ENCODE measurements at regions not wholly inside any gene's neighbourhood (a gene's known extent, or its start where the extent isn't known, plus 50 kb on each side); places are given as distances from the start of the nearest gene placed in this dataset.

GRCh38 chr2:147110317-147110716, 734.5 kb upstream of the ACVR2A start:
- Histone ChIP-seq H2AK5ac (ENCODE audit: insufficient read length, low read length) (no peak overlapping the region), H3K27ac (ENCODE audit: insufficient read length, low read depth, low read length) (no peak overlapping the region), H3T11ph (ENCODE audit: low read length) (no peak overlapping the region), H4K20me1 (ENCODE audit: control insufficient read depth, insufficient read depth, insufficient read length) (no peaks in the 10 kb centered on the region), H2AFZ (ENCODE audit: low read length) (no peak overlapping the region), H3K23ac (ENCODE audit: insufficient read length, low read depth, low read length) (no peak overlapping the region), H3K79me2 (ENCODE audit: insufficient read depth, low read length) (no peaks in the 10 kb centered on the region), H3K4me1 (ENCODE audit: insufficient read depth, low read length) (no peaks in the 10 kb centered on the region; the same call in 1 of the 2 replicates), H2BK20ac (ENCODE audit: low read depth, low read length, poor library complexity, severe bottlenecking) (no peak overlapping the region), H4K91ac (ENCODE audit: insufficient read length, low read depth, low read length) (no peak overlapping the region), H3K9me3 (ENCODE audit: control insufficient read depth, low read depth, low read length) (no peaks in the 10 kb centered on the region), H3K4me2 (ENCODE audit: insufficient read depth, insufficient read length, low read length) (no peak overlapping the region), H4K8ac (replicated peaks; ENCODE audit: insufficient read length, low read depth, low read length) (no peak overlapping the region), H3K23me2 (ENCODE audit: insufficient read length, low read depth, low read length, poor library complexity, severe bottlenecking) (no peaks in the 10 kb centered on the region), H2BK15ac (ENCODE audit: low read depth, low read length) (no peak overlapping the region), H3K18ac (ENCODE audit: insufficient read length, low read depth, low read length) (no peak overlapping the region), H3K9ac (ENCODE audit: extremely low read depth, insufficient read length, low read length) (no peak overlapping the region), H2BK5ac (ENCODE audit: insufficient read length, low read length) (no peak overlapping the region), H3K27me3 (ENCODE audit: insufficient read depth, low read length) (no peaks in the 10 kb centered on the region), H3K79me1 (ENCODE audit: insufficient read depth, low read depth, low read length, poor library complexity, severe bottlenecking) (no peaks in the 10 kb centered on the region), H3K56ac (ENCODE audit: insufficient read length, low read depth, low read length) (no peak overlapping the region), H2BK12ac (ENCODE audit: insufficient read length, low read depth, low read length) (no peak overlapping the region), H2BK120ac (ENCODE audit: low read depth, low read length, poor library complexity, severe bottlenecking) (no peak overlapping the region), H4K5ac (ENCODE audit: insufficient read length, low read depth, low read length) (no peak overlapping the region), H3K14ac (ENCODE audit: insufficient read depth, low read length) (no peak overlapping the region), H3K4ac (ENCODE audit: low read depth, low read length) (no peak overlapping the region)
- no peaks in the 10 kb centered on the region; a peak in 1 of 5 replicates for H3K9me3 Mint-ChIP-seq
- no peak for DNase-seq
- no CpG with 5 or more reads among the region's 4 CpGs for WGBS (ENCODE audit: extremely low coverage, insufficient read length, low lambda C conversion rate)
- TF ChIP-seq CTCF (conservative IDR thresholded peaks at IDR 0.05): no peak
- no peak overlapping the region for H3K27ac Mint-ChIP-seq
- peaks cover 10 to 11% of the 10 kb centered on the region in 2 experiments; a peak in 3 of 4 replicates for H3K4me1 Mint-ChIP-seq
- no peaks in the 10 kb centered on the region for H3K27me3 Mint-ChIP-seq (ENCODE audit: low read depth)
- H3K4me3 Mint-ChIP-seq: no peak overlapping the region
- no peaks in the 10 kb centered on the region for H3K36me3 Mint-ChIP-seq (ENCODE audit: insufficient read depth in 1 of 3, low read depth in 3 of 3)
